Transverse colon (tissue), 4 donors: ENCODE measurements at regions not wholly inside any gene's neighbourhood (a gene's known extent, or its start where the extent isn't known, plus 50 kb on each side); places are given as distances from the start of the nearest gene placed in this dataset.

Source experiments
- DNase-seq: peaks from one replicate; pipeline ENCODE4 v3.0.0-alpha.2; 2019
- H3K27ac ChIP-seq, 4 donors: fragments of 200-600 bp; sonication (generic); 2 replicates each; pipeline ENCODE4 v1.5.1; 2016 to 2018; ENCODE audit warnings: inconsistent platforms in 4 of 4
- H3K27me3 ChIP-seq: fragments of 200-600 bp; sonication (generic); 2 replicates; pipeline ENCODE4 v1.5.1; 2017; ENCODE audit warnings: inconsistent platforms
- H3K36me3 ChIP-seq, 4 donors: fragments of 200-600 bp; sonication (generic); 2 replicates each; pipeline ENCODE4 v1.5.1; 2017 to 2019; ENCODE audit warnings: inconsistent platforms in 4 of 4
- H3K4me1 ChIP-seq, 4 donors: fragments of 200-600 bp; sonication (generic); 2 replicates each; pipeline ENCODE4 v1.5.1; 2017 to 2020; ENCODE audit warnings: inconsistent platforms in 4 of 4
- H3K4me3 ChIP-seq, 4 donors: fragments of 200-600 bp; sonication (generic); 1 replicate in 1 of 4; 2 replicates in 3 of 4; pipeline versions ENCODE4 v1.5.1 to v1.6.1; 2017 to 2019; ENCODE audit warnings: inconsistent platforms in 4 of 4
- H3K9me3 ChIP-seq, 2 donors: fragments of 200-600 bp; sonication (generic); 2 replicates each; pipeline ENCODE4 v1.5.1; 2017 to 2019; ENCODE audit warnings: inconsistent platforms in 2 of 2
- CTCF ChIP-seq, 5 experiments: fragments of 200-600 bp in 3 of 5; fragments of 450-650 bp in 2 of 5; sonication (generic) in 3 of 5; IDR thresholded peaks; 1 replicate in 2 of 5; 2 replicates in 3 of 5; pipeline ENCODE4 v1.5.1; 2016 to 2017; ENCODE audit warnings: antibody characterized with exemption in 5 of 5, inconsistent platforms in 3 of 5, mild to moderate bottlenecking in 2 of 5, moderate library complexity in 1 of 5
- EP300 ChIP-seq: sonication (generic); formaldehyde crosslinking; IDR thresholded peaks from one replicate; pipeline ENCODE4 v1.6.1; 2017; ENCODE audit warnings: antibody characterized with exemption, low read depth
- POLR2A ChIP-seq: fragments of 450-650 bp; IDR thresholded peaks from one replicate; pipeline ENCODE4 v1.6.1; 2016; ENCODE audit warnings: antibody characterized with exemption, mild to moderate bottlenecking, moderate library complexity
- POLR2AphosphoS5 ChIP-seq, 3 donors: sonication (generic); formaldehyde crosslinking; IDR thresholded peaks; one replicate each; pipeline ENCODE4 v1.6.1; 2016; ENCODE audit warnings: antibody characterized with exemption in 3 of 3
- WGBS, 2 donors: methylation state at CpG; one replicate each; pipeline ENCODE4 v1.1.5; 2018; ENCODE audit warnings: low coverage in 1 of 2; 5-methylcytosine and 5-hydroxymethylcytosine counted together
- in situ Hi-C, 4 donors: fragments of 200-750 bp; cut with MboI; loops; one replicate each; pipeline versions ENCODE4 v1.15.0 to v1.15.1; 2017; ENCODE audit warnings: low sequenced_read_pairs in 3 of 4, low pct_ligation_motif_present in 1 of 4, low pct_unique_long_range_greater_than_20kb in 1 of 4
- intact Hi-C: fragments of 100-400 bp; cut with DNase I; formaldehyde crosslinking; loops from one replicate; pipeline ENCODE4 v1.15.1; 2023; ENCODE audit warnings: low total_unique reads

- 78 to 92% methylated on average over 2 of the region's 2 CpGs for WGBS, 2 donors
- intact Hi-C loops = no loop called here
These were observed 2435.9 kb upstream of the PCDH20 start for GRCh38 chr13:63851526-63851925.

GRCh38 chr13:63843766-63844699, 2428.4 kb upstream of the PCDH20 start:
- H3K9me3 ChIP-seq = peaks cover 0 to 5% of the 10 kb centered on the region in 2 donors
- intact Hi-C loops (no loop called here), in situ Hi-C loops (no loop called here)
- WGBS, 2 donors = 95 to 100% methylated on average over 4 to 40 of the region's 42 CpGs
- no peak for DNase-seq
- H3K4me1 ChIP-seq = no peaks in the 10 kb centered on the region
- TF ChIP-seq CTCF (IDR thresholded peaks at IDR 0.05) = no peak
- no peak for TF ChIP-seq POLR2A
- TF ChIP-seq POLR2AphosphoS5 (IDR thresholded peaks at IDR 0.05) = no peak
- TF ChIP-seq EP300 = no peak
- H3K36me3 ChIP-seq = no peaks in the 10 kb centered on the region
- no peak overlapping the region for H3K27ac ChIP-seq
- H3K4me3 ChIP-seq = no peak overlapping the region
- H3K27me3 ChIP-seq = no peaks in the 10 kb centered on the region

More at GRCh38 chr13:63851526-63851925, 2435.9 kb upstream of the PCDH20 start:
- no peaks in the 10 kb centered on the region for H3K27me3 ChIP-seq
- H3K9me3 ChIP-seq = no peaks in the 10 kb centered on the region
- no peaks in the 10 kb centered on the region for H3K36me3 ChIP-seq
- no peak for DNase-seq
- in situ Hi-C loops = no loop called here
- H3K4me3 ChIP-seq = no peak overlapping the region
- H3K27ac ChIP-seq = no peak overlapping the region
- no peaks in the 10 kb centered on the region for H3K4me1 ChIP-seq
- TF ChIP-seq POLR2AphosphoS5 (IDR thresholded peaks at IDR 0.05) = no peak
- no peak for TF ChIP-seq POLR2A
- no peak for TF ChIP-seq EP300
- TF ChIP-seq CTCF (IDR thresholded peaks at IDR 0.05) = no peak

GRCh38 chr13:63842102-63842501, 2426.5 kb upstream of the PCDH20 start:
- TF ChIP-seq POLR2AphosphoS5 (IDR thresholded peaks at IDR 0.05) (no peak), POLR2A (no peak), CTCF (IDR thresholded peaks at IDR 0.05) (no peak), EP300 (no peak)
- H3K27ac ChIP-seq = no peak overlapping the region
- H3K27me3 ChIP-seq = no peaks in the 10 kb centered on the region
- no peak for DNase-seq
- no peaks in the 10 kb centered on the region for H3K4me1 ChIP-seq
- intact Hi-C loops = no loop called here
- no peaks in the 10 kb centered on the region for H3K36me3 ChIP-seq
- H3K4me3 ChIP-seq = no peak overlapping the region
- in situ Hi-C loops = no loop called here
- peaks cover 0 to 11% of the 10 kb centered on the region in 2 donors for H3K9me3 ChIP-seq
- 92% methylated on average over 8 of the region's 17 CpGs; no CpG with 5 or more reads in 1 of the 2 donors for WGBS, 2 donors

GRCh38 chr13:63840551-63841421, 2425.1 kb upstream of the PCDH20 start:
- intact Hi-C loops (no loop called here), in situ Hi-C loops (no loop called here)
- Histone ChIP-seq H3K27ac (no peak overlapping the region), H3K4me1 (no peaks in the 10 kb centered on the region), H3K9me3 (peaks cover 0 to 11% of the 10 kb centered on the region in 2 donors), H3K36me3 (no peaks in the 10 kb centered on the region), H3K27me3 (no peaks in the 10 kb centered on the region), H3K4me3 (no peak overlapping the region)
- DNase-seq = no peak
- WGBS, 2 donors = 97% methylated on average over 25 of the region's 44 CpGs; no CpG with 5 or more reads in 1 of the 2 donors
- TF ChIP-seq POLR2AphosphoS5 (IDR thresholded peaks at IDR 0.05) = no peak
- TF ChIP-seq CTCF (IDR thresholded peaks at IDR 0.05) = no peak
- TF ChIP-seq EP300 = no peak
- TF ChIP-seq POLR2A = no peak
